H1 (cell line): ENCODE measurements at regions not wholly inside any gene's neighbourhood (a gene's known extent, or its start where the extent isn't known, plus 50 kb on each side); places are given as distances from the start of the nearest gene placed in this dataset.

Experiments
- ASH2L ChIP-seq: fragments of 200-600, 300-600 bp; sonication (generic); IDR thresholded peaks from one replicate; pipeline ENCODE4 v1.7.1; 2017; ENCODE audit warnings: low read length
- EZH2 ChIP-seq: fragments of 200-600 bp; sonication (generic); IDR thresholded peaks from 2 replicates; pipeline ENCODE4 v1.7.1; 2012; ENCODE audit warnings: low read depth, mild to moderate bottlenecking, moderate library complexity, low read length, inconsistent platforms; ENCODE audit not compliant: severe bottlenecking
- HDAC2 ChIP-seq, 2 experiments: fragments of 300-600 bp in 1 of 2; sonication (generic) in 1 of 2; IDR thresholded peaks; 2 replicates each; pipeline ENCODE4 v1.6.1; 2011 to 2012; ENCODE audit warnings: low read depth in 2 of 2, low read length in 2 of 2, mild to moderate bottlenecking in 2 of 2, moderate library complexity in 2 of 2, borderline replicate concordance in 1 of 2, inconsistent platforms in 1 of 2
- JUN ChIP-seq: IDR thresholded peaks from 2 replicates; pipeline ENCODE4 v1.6.1; 2011; ENCODE audit warnings: low read depth, mild to moderate bottlenecking, improper control_type of control experiment, low read length
- RXRA ChIP-seq: IDR thresholded peaks from 2 replicates; pipeline ENCODE4 v1.6.1; 2011; ENCODE audit warnings: low read depth, mild to moderate bottlenecking, low read length, moderate library complexity; ENCODE audit not compliant: insufficient read depth
- SP4 ChIP-seq: IDR thresholded peaks from 2 replicates; pipeline ENCODE4 v1.6.1; 2012; ENCODE audit warnings: low read length, inconsistent platforms
- TCF12 ChIP-seq: IDR thresholded peaks from 2 replicates; pipeline ENCODE4 v1.6.1; 2011; ENCODE audit warnings: low read depth, mild to moderate bottlenecking, low read length
- TF ChIP-seq, protein P1 (sequence below): IDR thresholded peaks from 2 replicates; pipeline ENCODE4 v1.6.1; 2011; ENCODE audit warnings: low read length, improper control_type of control experiment

DNA sequence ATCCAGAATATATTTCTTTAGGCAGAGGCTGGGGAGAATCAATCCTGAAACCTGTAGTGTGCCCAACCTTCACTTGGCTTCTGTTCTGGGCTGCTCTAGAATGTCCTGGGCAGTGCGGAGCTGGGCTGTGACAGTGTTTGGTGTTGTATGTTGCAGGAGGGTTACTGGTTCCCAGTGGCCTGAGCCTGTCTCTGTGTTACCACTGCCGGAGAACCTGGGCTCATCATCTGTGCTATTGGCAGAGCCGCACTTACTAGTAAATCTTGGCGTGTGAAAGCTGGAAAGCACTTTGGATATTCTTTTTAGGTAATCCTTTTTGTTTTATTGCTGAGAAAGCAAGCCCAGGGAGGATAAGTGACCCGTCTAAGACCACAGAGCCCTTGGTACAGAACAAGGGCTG is 412.9 kb downstream of the SLC4A3 start (continued):
- TF ChIP-seq, protein P1, sequence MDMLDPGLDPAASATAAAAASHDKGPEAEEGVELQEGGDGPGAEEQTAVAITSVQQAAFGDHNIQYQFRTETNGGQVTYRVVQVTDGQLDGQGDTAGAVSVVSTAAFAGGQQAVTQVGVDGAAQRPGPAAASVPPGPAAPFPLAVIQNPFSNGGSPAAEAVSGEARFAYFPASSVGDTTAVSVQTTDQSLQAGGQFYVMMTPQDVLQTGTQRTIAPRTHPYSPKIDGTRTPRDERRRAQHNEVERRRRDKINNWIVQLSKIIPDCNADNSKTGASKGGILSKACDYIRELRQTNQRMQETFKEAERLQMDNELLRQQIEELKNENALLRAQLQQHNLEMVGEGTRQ = no peak
- no peak for TF ChIP-seq SP4
- TF ChIP-seq ASH2L = no peak
- TF ChIP-seq TCF12 = no peak
- TF ChIP-seq EZH2 = no peak
- TF ChIP-seq JUN = no peak
- TF ChIP-seq HDAC2 (IDR thresholded peaks at IDR 0.05; ENCODE audit: borderline replicate concordance in 1 of 2, low read depth in 2 of 2, low read length in 2 of 2) = no peak
- no peak for TF ChIP-seq RXRA
- TF ChIP-seq, all 59 proteins: peak for 0
